Motor neuron (in vitro differentiated cells): ENCODE measurements at regions not wholly inside any gene's neighbourhood (a gene's known extent, or its start where the extent isn't known, plus 50 kb on each side); places are given as distances from the start of the nearest gene placed in this dataset.
A peak's percentile ranks its signal among the peaks of the same experiment; 100 is the strongest.

Experiments
- ATAC-seq, 8 experiments: fragments of 200-7000 bp; cut with Tn5 transposase; replicated peaks in 6 of 8; 2 replicates each; pipeline ENCODE4 v1.8.0; 2021; ENCODE audit warnings: mild to moderate bottlenecking in 8 of 8, moderate library complexity in 8 of 8
- H3K27ac ChIP-seq, 2 donors: fragments of 250-450 bp; sonication (Bioruptor Pico); 2 replicates each; pipeline ENCODE4 v1.9.0; 2021; ENCODE audit warnings: antibody characterized with exemption in 2 of 2, mild to moderate bottlenecking in 2 of 2, moderate library complexity in 1 of 2
- H3K4me1 ChIP-seq, 2 donors: fragments of 250-450 bp; sonication (Bioruptor Pico); replicated peaks in 1 of 2; 2 replicates each; pipeline ENCODE4 v1.6.1; 2021; ENCODE audit warnings: antibody characterized with exemption in 2 of 2, mild to moderate bottlenecking in 2 of 2, moderate library complexity in 1 of 2
- H3K4me3 ChIP-seq, 5 donors: fragments of 250-450 bp; sonication (Bioruptor Pico); 2 replicates each; pipeline ENCODE4 v1.9.0; 2021; ENCODE audit warnings: antibody characterized with exemption in 5 of 5, mild to moderate bottlenecking in 5 of 5, moderate library complexity in 4 of 5
- WGBS, 10 experiments: fragments of 450-650 bp; shearing (Covaris generic); methylation state at CpG; one replicate each; pipeline ENCODE4 v1.0.0; 2022; 5-methylcytosine and 5-hydroxymethylcytosine counted together
- in situ Hi-C, 9 experiments: fragments of 400-800 bp; cut with MboI; loops; one replicate each; pipeline ENCODE4 v1.15.0; 2021; ENCODE audit warnings: low sequenced_read_pairs in 9 of 9, low pct_unique_long_range_greater_than_20kb in 2 of 9; ENCODE audit not compliant: unreplicated experiment in 9 of 9

GRCh38 chr2:76288598-76288997, 577.9 kb upstream of the GCFC2 start:
- 0 to 100% (median 50%) methylated on average over 1 of the region's 1 CpG; no CpG with 5 or more reads in 1 of the 10 experiments for WGBS, 10 experiments
- in situ Hi-C loops = no loop called here
- Histone ChIP-seq H3K4me1 (peaks cover 10 to 13% of the 10 kb centered on the region in 2 donors), H3K27ac (no peak overlapping the region), H3K4me3 (no peak overlapping the region)
- peak in 5 of 8 experiments; percentile 58 to 90 (median 84) for ATAC-seq

- ATAC-seq = peak in 5 of 8 experiments; percentile 48 to 90 (median 82)
- in situ Hi-C loops = no loop called here
- Histone ChIP-seq H3K27ac (no peak overlapping the region), H3K4me3 (no peak overlapping the region), H3K4me1 (peaks cover 10 to 13% of the 10 kb centered on the region in 2 donors)
- WGBS, 10 experiments = 14 to 81% (median 71%) methylated on average over 1 to 2 of the region's 2 CpGs; no CpG with 5 or more reads in 6 of the 10 experiments
Observed at GRCh38 chr2:76288146-76288545, 577.4 kb upstream of the GCFC2 start.

GRCh38 chr2:76283350-76283749, 572.6 kb upstream of the GCFC2 start:
- Histone ChIP-seq H3K27ac (no peak overlapping the region), H3K4me1 (peaks cover 37 to 39% of the 10 kb centered on the region in 2 donors), H3K4me3 (no peak overlapping the region)
- no peak for ATAC-seq
- in situ Hi-C loops = no loop called here

GRCh38 chr2:76281156-76281841, 570.6 kb upstream of the GCFC2 start:
- in situ Hi-C loops = no loop called here
- WGBS, 10 experiments = 50 to 94% (median 83%) methylated on average over 2 of the region's 2 CpGs; no CpG with 5 or more reads in 7 of the 10 experiments
- H3K27ac ChIP-seq = peak overlapping the region; percentile 13 to 42
- H3K4me3 ChIP-seq = no peak overlapping the region
- ATAC-seq = peak in 5 of 8 experiments; percentile 45 to 72 (median 54)
- peaks cover 40% of the 10 kb centered on the region in 2 donors for H3K4me1 ChIP-seq

- H3K4me1 ChIP-seq = peaks cover 40% of the 10 kb centered on the region in 2 donors
- H3K4me3 ChIP-seq = no peak overlapping the region
- peak in 5 of 8 experiments; percentile 90 to 93 (median 92) for ATAC-seq
- 0 to 20% (median 0%) methylated on average over 1 to 2 of the region's 2 CpGs; no CpG with 5 or more reads in 3 of the 10 experiments for WGBS, 10 experiments
- in situ Hi-C loops = no loop called here
- H3K27ac ChIP-seq = peak overlapping the region; percentile 13 to 42
Observed at GRCh38 chr2:76280686-76281085, 570.0 kb upstream of the GCFC2 start.

GRCh38 chr2:76279142-76279541, 568.4 kb upstream of the GCFC2 start:
- WGBS, 10 experiments = 3 to 100% (median 72%) methylated on average over 1 to 4 of the region's 4 CpGs
- in situ Hi-C loops = no loop called here
- no peak overlapping the region for H3K4me3 ChIP-seq
- ATAC-seq = no peak
- H3K4me1 ChIP-seq = peaks cover 40% of the 10 kb centered on the region in 2 donors
- H3K27ac ChIP-seq = no peak overlapping the region

- H3K27ac ChIP-seq = no peak overlapping the region
- H3K4me1 ChIP-seq = peaks cover 25 to 28% of the 10 kb centered on the region in 2 donors
- no peak overlapping the region for H3K4me3 ChIP-seq
- no peak for ATAC-seq
- in situ Hi-C loops = no loop called here
- 21 to 100% (median 87%) methylated on average over 1 to 4 of the region's 4 CpGs for WGBS, 10 experiments
Observed at GRCh38 chr2:76275788-76276187, 565.1 kb upstream of the GCFC2 start.

- no peak for ATAC-seq
- Histone ChIP-seq H3K4me3 (no peak overlapping the region), H3K27ac (no peak overlapping the region), H3K4me1 (peaks cover 16 to 21% of the 10 kb centered on the region in 2 donors)
- in situ Hi-C loops = no loop called here
- WGBS, 10 experiments = 0 to 100% (median 92%) methylated on average over 1 to 2 of the region's 2 CpGs; no CpG with 5 or more reads in 1 of the 10 experiments
Observed at GRCh38 chr2:76274676-76275075, 564.0 kb upstream of the GCFC2 start.

GRCh38 chr2:76274160-76274559, 563.4 kb upstream of the GCFC2 start:
- ATAC-seq = no peak
- in situ Hi-C loops = no loop called here
- Histone ChIP-seq H3K27ac (no peak overlapping the region), H3K4me1 (peaks cover 16 to 19% of the 10 kb centered on the region in 2 donors), H3K4me3 (no peak overlapping the region)

- Histone ChIP-seq H3K4me1 (peaks cover 10 to 18% of the 10 kb centered on the region in 2 donors), H3K27ac (no peak overlapping the region), H3K4me3 (no peak overlapping the region)
- peak in 5 of 8 experiments; percentile 35 to 71 (median 54) for ATAC-seq
- in situ Hi-C loops = no loop called here
- WGBS, 10 experiments = 37 to 100% (median 93%) methylated on average over 1 to 4 of the region's 4 CpGs
Observed at GRCh38 chr2:76270096-76270710, 559.5 kb upstream of the GCFC2 start.

- WGBS, 10 experiments = 0 to 75% (median 61%) methylated on average over 3 to 5 of the region's 5 CpGs
- Histone ChIP-seq H3K27ac (peak overlapping the region in 1 of 2 donors; percentile 52), H3K4me3 (no peak overlapping the region), H3K4me1 (peaks cover 10 to 18% of the 10 kb centered on the region in 2 donors)
- peak; percentile 84 to 96 (median 94) for ATAC-seq
- in situ Hi-C loops = no loop called here
Observed at GRCh38 chr2:76268902-76269620, 558.3 kb upstream of the GCFC2 start.

- ATAC-seq = peak in 5 of 8 experiments; percentile 10 to 77 (median 69)
- in situ Hi-C loops = no loop called here
- Histone ChIP-seq H3K4me3 (no peak overlapping the region), H3K4me1 (peaks cover 10 to 18% of the 10 kb centered on the region in 2 donors), H3K27ac (peak overlapping the region in 1 of 2 donors; percentile 19)
- WGBS, 10 experiments = 0 to 44% (median 0%) methylated on average over 1 of the region's 1 CpG; no CpG with 5 or more reads in 2 of the 10 experiments
Observed at GRCh38 chr2:76268484-76268883, 557.8 kb upstream of the GCFC2 start.

GRCh38 chr2:76257802-76258201, 547.1 kb upstream of the GCFC2 start:
- no peak overlapping the region for H3K27ac ChIP-seq
- peaks cover 0 to 6% of the 10 kb centered on the region in 2 donors for H3K4me1 ChIP-seq
- ATAC-seq = no peak
- in situ Hi-C loops = no loop called here
- no peak overlapping the region for H3K4me3 ChIP-seq
